Astrocyte of the hippocampus (primary cell): ENCODE measurements at regions not wholly inside any gene's neighbourhood (a gene's known extent, or its start where the extent isn't known, plus 50 kb on each side); places are given as distances from the start of the nearest gene placed in this dataset.
"Not testable (repeated sequence)": the region's sequence is repeated elsewhere in the genome, so short reads cannot be mapped to it uniquely, and the experiment has no call there.

ENCODE experiments used
- DNase-seq: peaks from one replicate; pipeline ENCODE4 v3.0.0; 2011; ENCODE audit warnings: low read depth, low spot score

- peak; percentile 57 for DNase-seq
These were observed 82.4 kb downstream of the ARL6IP4 start for GRCh38 chr12:123062681-123063486.

- no peak for DNase-seq
These were observed 81.1 kb downstream of the ARL6IP4 start for GRCh38 chr12:123061441-123062205.

GRCh38 chr12:123059500-123059899 lies 79.0 kb downstream of the ARL6IP4 start:
- DNase-seq: no peak

GRCh38 chr12:123058980-123059379 lies 78.5 kb downstream of the ARL6IP4 start:
- no peak for DNase-seq

GRCh38 chr12:123058481-123058880 lies 78.0 kb downstream of the ARL6IP4 start:
- DNase-seq: no peak

GRCh38 chr12:123057513-123058265 lies 77.2 kb downstream of the ARL6IP4 start:
- no peak for DNase-seq

- no peak for DNase-seq
These were observed 76.2 kb downstream of the ARL6IP4 start for GRCh38 chr12:123056709-123057108.

- no peak for DNase-seq
These were observed 75.6 kb downstream of the ARL6IP4 start for GRCh38 chr12:123056053-123056452.

- peak; percentile 42 for DNase-seq
These were observed 74.8 kb downstream of the ARL6IP4 start for GRCh38 chr12:123055281-123055766.

GRCh38 chr12:123054371-123054770 lies 73.9 kb downstream of the ARL6IP4 start:
- DNase-seq: no peak

GRCh38 chr12:123051556-123051955 lies 71.1 kb downstream of the ARL6IP4 start:
- no peak for DNase-seq

GRCh38 chr12:123050913-123051312 lies 70.4 kb downstream of the ARL6IP4 start:
- no peak for DNase-seq

- peak; percentile 68 for DNase-seq
These were observed 69.9 kb downstream of the ARL6IP4 start for GRCh38 chr12:123050331-123050831.

- DNase-seq: peak; percentile 66
These were observed 69.1 kb downstream of the ARL6IP4 start for GRCh38 chr12:123049398-123050240.

GRCh38 chr12:123047892-123048291 lies 67.4 kb downstream of the ARL6IP4 start:
- not testable (repeated sequence) for DNase-seq

GRCh38 chr12:123047289-123047688 lies 66.8 kb downstream of the ARL6IP4 start:
- no peak for DNase-seq

- no peak for DNase-seq
These were observed 66.0 kb downstream of the ARL6IP4 start for GRCh38 chr12:123046431-123046830.

GRCh38 chr12:123045678-123046077 lies 65.2 kb downstream of the ARL6IP4 start:
- no peak for DNase-seq

GRCh38 chr12:123044351-123044750 lies 63.9 kb downstream of the ARL6IP4 start:
- no peak for DNase-seq

GRCh38 chr12:123043536-123044001 lies 63.1 kb downstream of the ARL6IP4 start:
- peak; percentile 97 for DNase-seq

- DNase-seq: no peak
These were observed 62.4 kb downstream of the ARL6IP4 start for GRCh38 chr12:123042833-123043232.
